ES-I3 (cell line): ENCODE measurements at regions not wholly inside any gene's neighbourhood (a gene's known extent, or its start where the extent isn't known, plus 50 kb on each side); places are given as distances from the start of the nearest gene placed in this dataset.

Experiments used
- H3K36me3 ChIP-seq: 2 replicates; pipeline ENCODE4 v1.6.1; 2013; ENCODE audit warnings: mild to moderate bottlenecking, low read length, control low read depth, moderate library complexity; ENCODE audit not compliant: insufficient read depth
- H3K4me1 ChIP-seq: 2 replicates; pipeline ENCODE4 v1.6.1; 2013; ENCODE audit warnings: mild to moderate bottlenecking, control low read depth, low read length; ENCODE audit not compliant: insufficient read depth
- H3K9ac ChIP-seq: 2 replicates; pipeline ENCODE4 v1.6.1; 2013; ENCODE audit warnings: low read depth, mild to moderate bottlenecking, low read length, moderate library complexity
- H3K9me3 ChIP-seq: 2 replicates; pipeline ENCODE4 v1.6.1; 2013; ENCODE audit warnings: mild to moderate bottlenecking, low read length, moderate library complexity; ENCODE audit not compliant: control insufficient read depth, insufficient read depth

GRCh38 chr11:104556606-104557301, 341.5 kb downstream of the CASP12 start:
- Histone ChIP-seq H3K9me3 (no peaks in the 10 kb centered on the region), H3K9ac (no peak overlapping the region), H3K4me1 (no peaks in the 10 kb centered on the region), H3K36me3 (no peaks in the 10 kb centered on the region)

GRCh38 chr11:104549019-104549418, 349.2 kb downstream of the CASP12 start:
- no peak overlapping the region for H3K9ac ChIP-seq
- no peaks in the 10 kb centered on the region for H3K9me3 ChIP-seq
- no peaks in the 10 kb centered on the region for H3K4me1 ChIP-seq
- H3K36me3 ChIP-seq = no peaks in the 10 kb centered on the region

DNA sequence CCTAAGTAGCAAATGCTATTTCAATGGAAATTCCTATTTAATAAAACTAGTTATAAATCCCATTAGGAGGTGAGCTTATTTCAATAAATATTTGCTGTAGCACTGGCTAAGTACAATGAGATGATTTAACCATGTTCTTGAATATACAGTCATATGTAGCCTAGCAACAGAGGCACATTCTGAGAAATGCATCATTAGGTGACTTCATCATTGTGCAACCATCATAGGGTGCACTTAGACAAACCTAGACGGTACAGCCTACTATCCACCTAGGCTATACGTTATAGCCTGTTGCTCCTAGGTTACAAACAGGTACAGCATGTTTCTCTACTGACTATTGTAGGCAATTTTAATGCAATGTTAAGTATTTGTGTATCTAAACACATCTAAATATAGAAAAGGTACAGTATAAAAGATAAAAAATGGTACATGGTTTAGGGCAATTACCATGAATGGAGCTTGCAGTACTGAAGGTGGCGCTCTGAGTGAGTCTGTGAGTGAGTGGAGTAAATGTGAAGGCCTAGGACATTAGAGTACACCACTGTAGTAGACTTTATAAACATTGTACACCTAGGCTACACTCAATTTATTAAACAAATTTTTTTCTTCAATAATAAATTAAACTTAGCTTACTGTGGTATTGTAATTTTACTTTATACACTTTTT, 350.1 kb downstream of the CASP12 start:
- Histone ChIP-seq H3K9ac (no peak overlapping the region), H3K36me3 (no peaks in the 10 kb centered on the region)

GRCh38 chr11:104546501-104546900, 351.8 kb downstream of the CASP12 start:
- H3K9me3 ChIP-seq = no peaks in the 10 kb centered on the region
- no peaks in the 10 kb centered on the region for H3K4me1 ChIP-seq
- no peak overlapping the region for H3K9ac ChIP-seq
- no peaks in the 10 kb centered on the region for H3K36me3 ChIP-seq

More for the DNA sequence above, 350.1 kb downstream of the CASP12 start:
- Histone ChIP-seq H3K9me3 (no peaks in the 10 kb centered on the region), H3K4me1 (no peaks in the 10 kb centered on the region)

DNA sequence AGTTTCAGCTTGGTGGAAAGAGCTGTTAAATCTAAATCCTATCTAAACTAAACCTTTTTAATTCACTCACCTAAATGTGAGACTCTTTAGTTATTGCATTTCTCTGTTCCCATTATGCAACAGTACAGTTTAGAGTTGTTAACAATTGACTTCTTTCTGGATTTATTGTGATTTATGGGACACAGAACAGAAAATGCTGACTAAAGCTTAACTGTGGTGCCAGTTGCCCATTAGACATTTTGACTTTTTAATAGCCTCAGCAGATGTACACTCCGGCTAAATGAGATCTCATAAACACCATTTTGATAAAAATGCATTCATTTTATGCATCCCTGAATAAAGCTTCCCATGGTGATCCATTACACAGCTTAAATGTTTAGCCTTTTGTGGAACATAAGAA, 356.6 kb downstream of the CASP12 start:
- no peak overlapping the region for H3K9ac ChIP-seq
- H3K9me3 ChIP-seq = no peaks in the 10 kb centered on the region
- H3K4me1 ChIP-seq = no peaks in the 10 kb centered on the region
- no peaks in the 10 kb centered on the region for H3K36me3 ChIP-seq

DNA sequence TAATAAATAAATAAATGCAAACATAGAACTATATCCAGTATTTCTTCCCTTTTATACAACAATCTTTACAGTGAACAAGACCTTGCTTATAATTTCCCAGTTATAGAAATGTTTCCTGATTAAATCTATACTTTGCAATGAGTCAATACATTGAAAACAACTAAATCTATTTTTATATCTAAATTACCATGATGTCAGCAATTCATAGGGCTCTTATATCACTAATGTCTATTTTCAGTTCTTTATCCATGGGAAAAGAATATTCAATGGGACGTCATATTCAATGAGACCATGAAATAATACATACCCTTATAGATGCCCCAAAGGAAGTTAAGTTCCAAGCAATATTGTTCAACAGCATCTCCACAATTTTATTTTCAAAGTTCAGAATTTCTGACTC, 359.9 kb downstream of the CASP12 start:
- Histone ChIP-seq H3K9me3 (no peaks in the 10 kb centered on the region), H3K4me1 (no peaks in the 10 kb centered on the region), H3K9ac (no peak overlapping the region), H3K36me3 (no peaks in the 10 kb centered on the region)

DNA sequence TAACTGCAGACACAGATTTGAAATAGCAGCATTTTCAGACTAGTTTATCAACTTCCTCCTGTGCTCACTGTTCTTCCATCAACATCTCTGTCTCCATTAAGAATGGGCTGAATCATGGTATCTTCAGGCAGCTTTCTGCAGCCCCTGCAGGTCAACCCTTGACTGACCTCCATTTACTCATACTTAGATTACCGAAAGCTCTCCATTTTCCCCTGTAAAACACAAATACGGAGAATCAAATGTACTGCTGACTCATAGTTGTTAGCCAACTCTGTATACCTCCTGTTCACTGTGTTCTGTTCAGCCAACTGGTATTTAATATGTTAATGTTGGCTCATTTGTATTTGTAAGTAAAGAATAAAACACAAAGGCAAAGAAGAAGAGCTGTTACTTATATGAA, 364.0 kb downstream of the CASP12 start:
- H3K4me1 ChIP-seq = no peaks in the 10 kb centered on the region

DNA sequence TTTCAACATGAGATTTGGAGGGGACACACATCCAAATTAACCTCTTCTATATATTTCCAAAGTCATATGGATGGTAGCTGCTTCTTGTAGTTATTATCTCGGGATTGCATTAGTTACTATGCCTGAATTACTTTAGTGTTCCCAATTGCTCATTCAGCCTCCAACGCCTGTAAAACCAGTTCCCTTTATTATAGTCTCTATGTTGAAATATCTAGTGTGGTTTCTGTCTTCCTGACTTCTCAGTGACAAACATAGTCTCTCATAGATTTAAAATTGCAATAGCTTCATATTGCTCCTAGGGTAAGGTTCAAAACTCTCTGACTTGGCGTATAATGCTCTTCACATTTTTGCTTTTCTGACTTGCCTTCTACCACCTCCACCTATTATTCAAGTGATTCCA, 366.4 kb downstream of the CASP12 start:
- Histone ChIP-seq H3K9ac (no peak overlapping the region), H3K4me1 (no peaks in the 10 kb centered on the region), H3K36me3 (no peaks in the 10 kb centered on the region), H3K9me3 (no peaks in the 10 kb centered on the region)

More for the DNA sequence above, 364.0 kb downstream of the CASP12 start:
- H3K9me3 ChIP-seq = no peaks in the 10 kb centered on the region
- H3K9ac ChIP-seq = no peak overlapping the region
- no peaks in the 10 kb centered on the region for H3K36me3 ChIP-seq

DNA sequence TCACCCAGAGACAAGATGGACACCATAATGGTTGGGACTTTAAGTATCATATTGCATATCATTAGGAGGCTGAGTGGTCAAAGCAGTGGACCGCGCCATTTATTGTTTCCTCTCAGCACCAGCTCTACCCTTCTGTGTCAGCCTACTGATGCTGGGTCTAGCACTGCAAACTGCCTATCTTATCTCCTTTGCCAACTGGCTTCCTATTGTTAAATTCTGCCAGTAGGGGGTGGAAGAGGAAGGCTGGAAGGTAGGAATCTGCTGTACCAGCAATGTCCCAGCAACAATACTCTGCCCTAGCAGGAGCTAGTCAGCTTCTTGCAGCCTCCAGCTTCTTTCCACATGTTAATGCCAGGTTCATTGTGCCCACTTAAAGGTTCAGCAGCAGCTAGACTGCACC, 367.1 kb upstream of the PDGFD start:
- no peaks in the 10 kb centered on the region for H3K36me3 ChIP-seq
- H3K4me1 ChIP-seq = no peaks in the 10 kb centered on the region
- no peak overlapping the region for H3K9ac ChIP-seq
- no peaks in the 10 kb centered on the region for H3K9me3 ChIP-seq

- Histone ChIP-seq H3K9ac (no peak overlapping the region), H3K36me3 (no peaks in the 10 kb centered on the region), H3K4me1 (no peaks in the 10 kb centered on the region), H3K9me3 (no peaks in the 10 kb centered on the region)
Measured at GRCh38 chr11:104529906-104530305, 366.0 kb upstream of the PDGFD start.

DNA sequence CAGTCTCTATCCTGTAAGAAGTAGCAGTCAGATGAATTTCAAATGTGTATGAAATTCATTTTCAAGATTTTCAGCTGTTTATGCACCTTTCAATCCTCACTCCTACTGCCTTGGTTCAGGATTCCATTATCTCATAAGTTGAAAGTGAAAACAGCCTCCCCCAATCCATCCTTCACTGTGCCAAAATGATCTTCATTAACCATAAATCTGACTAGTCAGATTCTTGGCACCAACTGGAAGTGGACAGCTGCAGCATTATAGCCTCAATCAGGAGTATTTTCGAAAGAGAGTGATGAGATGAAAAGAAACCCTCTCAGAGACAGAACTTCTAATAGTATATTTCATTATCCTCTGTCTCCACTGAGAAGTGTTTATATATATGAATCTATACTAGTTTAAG, 365.3 kb upstream of the PDGFD start:
- no peaks in the 10 kb centered on the region for H3K9me3 ChIP-seq
- no peaks in the 10 kb centered on the region for H3K4me1 ChIP-seq
- no peaks in the 10 kb centered on the region for H3K36me3 ChIP-seq
- H3K9ac ChIP-seq = no peak overlapping the region

GRCh38 chr11:104526006-104526405, 362.1 kb upstream of the PDGFD start:
- H3K9ac ChIP-seq = no peak overlapping the region
- H3K4me1 ChIP-seq = no peaks in the 10 kb centered on the region
- no peaks in the 10 kb centered on the region for H3K9me3 ChIP-seq
- H3K36me3 ChIP-seq = no peaks in the 10 kb centered on the region

DNA sequence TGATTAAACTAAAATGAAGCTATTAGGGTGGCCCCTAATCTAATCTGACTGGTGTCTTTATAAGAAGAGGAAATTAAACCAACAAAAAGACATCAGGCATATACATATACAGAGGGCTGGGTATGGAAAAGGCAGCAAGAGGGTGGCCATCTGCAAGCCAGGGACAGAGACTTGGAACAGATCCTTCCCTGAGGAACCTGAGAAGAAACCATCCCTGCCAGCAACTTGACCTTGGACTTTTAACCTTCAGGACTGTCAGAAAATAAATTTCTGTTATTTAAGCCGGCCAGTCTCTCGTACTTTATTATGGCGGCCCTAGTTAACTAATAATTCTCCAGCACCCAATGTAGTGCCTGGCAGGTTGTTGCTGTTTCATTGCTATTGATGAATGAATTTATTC, 361.5 kb upstream of the PDGFD start:
- no peak overlapping the region for H3K9ac ChIP-seq
- no peaks in the 10 kb centered on the region for H3K9me3 ChIP-seq
- no peaks in the 10 kb centered on the region for H3K36me3 ChIP-seq
- H3K4me1 ChIP-seq = no peaks in the 10 kb centered on the region

DNA sequence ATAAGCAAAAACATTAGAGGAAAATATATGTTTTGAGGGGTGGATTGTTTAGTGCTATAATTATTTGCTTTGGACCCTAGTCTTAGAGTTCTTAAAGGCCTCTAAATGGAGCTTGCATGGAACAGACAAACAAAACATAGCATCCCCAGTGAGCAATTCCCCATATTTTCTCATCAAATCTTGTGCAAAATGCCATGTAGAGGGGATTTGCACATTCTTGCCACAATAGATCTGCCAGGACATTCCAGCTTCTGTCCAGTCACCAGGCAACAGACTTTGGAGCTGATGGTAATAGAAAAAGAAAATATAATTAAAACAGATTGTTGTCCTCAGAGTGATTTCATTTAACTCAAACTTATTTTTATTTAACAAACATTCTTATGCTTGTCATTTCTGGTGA, 360.3 kb upstream of the PDGFD start:
- Histone ChIP-seq H3K9ac (no peak overlapping the region), H3K4me1 (no peaks in the 10 kb centered on the region), H3K9me3 (no peaks in the 10 kb centered on the region), H3K36me3 (no peaks in the 10 kb centered on the region)

DNA sequence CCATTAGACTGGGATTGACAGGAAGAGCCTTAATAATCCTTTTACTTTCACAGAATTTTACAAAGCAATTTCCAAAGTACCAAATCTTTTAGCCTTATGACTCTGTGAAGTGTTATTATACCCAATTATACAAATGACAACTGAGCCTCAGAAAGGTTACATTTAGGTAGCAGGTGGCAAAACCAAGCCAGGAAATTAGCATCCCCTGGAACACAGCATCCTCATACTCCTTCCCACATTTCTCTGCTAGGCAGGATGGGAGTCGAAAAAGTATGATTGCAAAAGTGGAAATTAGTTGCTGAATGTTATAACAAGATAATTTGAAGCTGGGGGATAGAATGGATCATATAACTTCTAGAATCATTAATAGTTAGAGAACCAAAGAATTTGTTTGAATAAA, 359.7 kb upstream of the PDGFD start:
- no peaks in the 10 kb centered on the region for H3K36me3 ChIP-seq
- no peaks in the 10 kb centered on the region for H3K4me1 ChIP-seq
- no peak overlapping the region for H3K9ac ChIP-seq
- no peaks in the 10 kb centered on the region for H3K9me3 ChIP-seq
